ENCODE measurements at regions not wholly inside any gene's neighbourhood (a gene's known extent, or its start where the extent isn't known, plus 50 kb on each side); places are given as distances from the start of the nearest gene placed in this dataset.

DNA sequence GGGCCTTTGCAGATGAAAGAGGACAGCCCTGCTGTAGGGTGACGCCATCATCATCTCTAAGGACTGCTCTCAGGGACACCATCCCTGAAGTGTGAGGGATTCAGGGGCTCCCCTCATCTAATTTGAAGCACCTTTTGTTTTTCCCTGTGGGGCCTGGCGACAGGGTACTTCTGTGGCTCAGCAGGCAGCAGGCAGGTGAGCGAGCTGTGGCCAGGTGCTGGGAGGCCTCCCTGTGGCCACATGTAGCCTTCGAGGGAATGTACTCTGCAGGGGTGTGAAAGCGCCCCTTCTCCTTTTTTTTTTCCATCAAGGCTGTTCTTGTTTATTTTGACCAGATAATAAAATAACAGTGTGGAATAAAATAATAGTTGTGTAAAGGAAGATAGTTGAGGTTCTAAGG lies 118.2 kb upstream of the DPP6 start:
- no peaks in the 10 kb centered on the region for H3K36me3 ChIP-seq (ENCODE audit: low read depth)
- no peaks in the 10 kb centered on the region for H3K9me3 ChIP-seq (ENCODE audit: low read depth)
- WGBS, 2 experiments (ENCODE audit: low coverage in 1 of 2, low lambda C conversion rate in 2 of 2, missing lambda C conversion rate in 2 of 2) = 22 to 25% methylated on average over 5 of the region's 5 CpGs
- no peak for DNase-seq
- no peak for TF ChIP-seq EZH2 (IDR thresholded peaks at IDR 0.05; ENCODE audit: insufficient read depth, poor library complexity, severe bottlenecking)
- TF ChIP-seq EZH2phosphoT487 (IDR thresholded peaks at IDR 0.05; ENCODE audit: insufficient read depth, low read depth) = no peak
- no peaks in the 10 kb centered on the region for H3F3A ChIP-seq (ENCODE audit: insufficient read depth)
- no peak overlapping the region for H3K4me3 ChIP-seq
- H3K9ac ChIP-seq = no peak overlapping the region
- no peak overlapping the region for H3K4me2 ChIP-seq (ENCODE audit: unreplicated experiment)
- H3K27me3 ChIP-seq (replicated peaks; ENCODE audit: insufficient read depth) = no peaks in the 10 kb centered on the region
- no peak overlapping the region for H2AFZ ChIP-seq
- in situ Hi-C loops (cut with MboI) = no loop called here
- H3K79me2 ChIP-seq (ENCODE audit: insufficient read depth) = no peaks in the 10 kb centered on the region
- H3K4me1 ChIP-seq (ENCODE audit: insufficient read depth) = no peaks in the 10 kb centered on the region
- H4K20me1 ChIP-seq (ENCODE audit: insufficient read depth) = no peaks in the 10 kb centered on the region
- H3K27ac ChIP-seq = no peak overlapping the region
- H3K9me2 ChIP-seq (ENCODE audit: insufficient read depth) = no peaks in the 10 kb centered on the region

DNA sequence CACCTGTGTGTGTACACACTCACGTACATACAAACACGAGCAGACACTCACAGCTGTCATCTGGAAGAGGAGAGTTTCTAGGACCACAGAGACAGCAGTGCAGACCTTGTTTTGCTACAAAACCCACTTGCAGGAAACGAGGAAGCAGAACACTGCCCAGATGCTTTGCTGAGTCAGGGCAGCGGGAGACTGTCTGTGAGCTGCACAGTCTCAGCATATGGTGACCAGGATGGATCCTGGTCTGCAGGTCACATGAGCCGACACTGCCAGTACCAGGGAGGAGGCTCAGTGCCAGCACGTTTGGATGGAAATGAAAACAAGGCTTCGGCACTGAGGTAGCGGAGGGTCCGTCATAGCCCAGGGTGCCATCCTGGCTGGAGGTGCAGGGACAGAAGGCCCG lies 117.6 kb upstream of the DPP6 start:
- 1 to 6% methylated on average over 10 of the region's 10 CpGs for WGBS, 2 experiments (ENCODE audit: low coverage in 1 of 2, low lambda C conversion rate in 2 of 2, missing lambda C conversion rate in 2 of 2)
- H3K4me1 ChIP-seq (ENCODE audit: insufficient read depth) = no peaks in the 10 kb centered on the region
- TF ChIP-seq EZH2phosphoT487 (IDR thresholded peaks at IDR 0.05; ENCODE audit: insufficient read depth, low read depth) (no peak), EZH2 (IDR thresholded peaks at IDR 0.05; ENCODE audit: insufficient read depth, poor library complexity, severe bottlenecking) (no peak)
- no peaks in the 10 kb centered on the region for H4K20me1 ChIP-seq (ENCODE audit: insufficient read depth)
- H3K4me3 ChIP-seq = no peak overlapping the region
- H3K9me3 ChIP-seq (ENCODE audit: low read depth) = no peaks in the 10 kb centered on the region
- no peaks in the 10 kb centered on the region for H3K9me2 ChIP-seq (ENCODE audit: insufficient read depth)
- H3K27ac ChIP-seq = no peak overlapping the region
- no peaks in the 10 kb centered on the region for H3K27me3 ChIP-seq (replicated peaks; ENCODE audit: insufficient read depth)
- in situ Hi-C loops (cut with MboI) = no loop called here
- no peak overlapping the region for H2AFZ ChIP-seq
- H3K79me2 ChIP-seq (ENCODE audit: insufficient read depth) = no peaks in the 10 kb centered on the region
- no peaks in the 10 kb centered on the region for H3F3A ChIP-seq (ENCODE audit: insufficient read depth)
- H3K9ac ChIP-seq = no peak overlapping the region
- no peak overlapping the region for H3K4me2 ChIP-seq (ENCODE audit: unreplicated experiment)
- no peak for DNase-seq
- H3K36me3 ChIP-seq (ENCODE audit: low read depth) = no peaks in the 10 kb centered on the region

DNA sequence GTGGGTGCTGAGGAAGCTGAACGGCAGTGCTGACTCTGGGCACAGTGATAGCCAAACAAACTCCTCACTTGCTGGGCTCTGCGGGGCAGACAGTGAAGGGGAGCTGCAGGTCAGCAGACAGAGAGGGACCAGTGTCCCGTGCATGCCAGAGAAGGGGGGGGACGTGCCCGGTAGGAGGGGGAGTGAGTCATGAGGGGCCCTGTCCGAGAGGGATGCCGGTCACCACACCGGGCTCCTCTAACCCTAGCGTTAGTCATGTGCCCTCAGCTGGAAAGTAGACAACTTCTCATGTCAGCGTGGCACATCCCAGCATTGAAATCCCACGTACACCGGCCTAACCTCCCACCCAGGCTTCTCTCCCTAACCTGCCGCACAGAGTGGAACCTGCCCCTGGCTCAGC lies 117.1 kb upstream of the DPP6 start:
- Histone ChIP-seq H3K9me2 (ENCODE audit: insufficient read depth) (no peaks in the 10 kb centered on the region), H3K9ac (no peak overlapping the region), H3K4me2 (ENCODE audit: unreplicated experiment) (no peak overlapping the region), H3K36me3 (ENCODE audit: low read depth) (no peaks in the 10 kb centered on the region), H3K79me2 (ENCODE audit: insufficient read depth) (no peaks in the 10 kb centered on the region), H3K9me3 (ENCODE audit: low read depth) (no peaks in the 10 kb centered on the region), H3K27me3 (replicated peaks; ENCODE audit: insufficient read depth) (no peaks in the 10 kb centered on the region), H4K20me1 (ENCODE audit: insufficient read depth) (no peaks in the 10 kb centered on the region), H3K4me1 (ENCODE audit: insufficient read depth) (no peaks in the 10 kb centered on the region), H3K27ac (no peak overlapping the region), H2AFZ (no peak overlapping the region), H3K4me3 (no peak overlapping the region), H3F3A (ENCODE audit: insufficient read depth) (no peaks in the 10 kb centered on the region)
- TF ChIP-seq EZH2 (IDR thresholded peaks at IDR 0.05; ENCODE audit: insufficient read depth, poor library complexity, severe bottlenecking) (no peak), EZH2phosphoT487 (IDR thresholded peaks at IDR 0.05; ENCODE audit: insufficient read depth, low read depth) (no peak)
- 31 to 38% methylated on average over 13 of the region's 13 CpGs for WGBS, 2 experiments (ENCODE audit: low coverage in 1 of 2, low lambda C conversion rate in 2 of 2, missing lambda C conversion rate in 2 of 2)
- in situ Hi-C loops (cut with MboI) = no loop called here
- no peak for DNase-seq

DNA sequence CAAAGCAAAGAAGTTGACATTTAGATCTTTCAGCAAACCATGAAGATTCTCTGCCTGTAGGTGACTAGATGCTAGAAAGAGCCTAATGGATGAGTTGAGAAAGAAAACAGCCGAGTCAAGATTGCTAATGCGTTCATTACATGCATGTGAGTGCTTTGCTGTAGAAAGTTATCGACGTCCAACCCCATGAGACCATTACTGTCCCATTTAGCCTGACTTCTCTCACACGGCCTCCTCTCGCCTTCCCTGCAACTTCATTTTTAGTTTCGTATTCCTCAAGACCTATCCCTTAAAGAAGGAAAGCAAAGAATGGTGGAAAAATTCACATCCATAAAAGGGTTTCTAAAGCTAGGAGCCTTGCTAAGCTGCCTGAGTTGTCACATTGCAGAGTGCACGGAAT lies 113.7 kb upstream of the DPP6 start:
- Histone ChIP-seq H4K20me1 (ENCODE audit: insufficient read depth) (no peaks in the 10 kb centered on the region), H2AFZ (no peak overlapping the region), H3K4me3 (no peak overlapping the region), H3K4me1 (ENCODE audit: insufficient read depth) (no peaks in the 10 kb centered on the region), H3K79me2 (ENCODE audit: insufficient read depth) (no peaks in the 10 kb centered on the region), H3K9me3 (ENCODE audit: low read depth) (no peaks in the 10 kb centered on the region), H3K4me2 (ENCODE audit: unreplicated experiment) (no peak overlapping the region), H3K27me3 (replicated peaks; ENCODE audit: insufficient read depth) (no peaks in the 10 kb centered on the region), H3K9me2 (ENCODE audit: insufficient read depth) (no peaks in the 10 kb centered on the region), H3K27ac (no peak overlapping the region), H3K36me3 (ENCODE audit: low read depth) (no peaks in the 10 kb centered on the region), H3F3A (ENCODE audit: insufficient read depth) (no peaks in the 10 kb centered on the region), H3K9ac (no peak overlapping the region)
- 36 to 39% methylated on average over 8 of the region's 8 CpGs for WGBS, 2 experiments (ENCODE audit: low coverage in 1 of 2, low lambda C conversion rate in 2 of 2, missing lambda C conversion rate in 2 of 2)
- TF ChIP-seq EZH2phosphoT487 (IDR thresholded peaks at IDR 0.05; ENCODE audit: insufficient read depth, low read depth) (no peak), EZH2 (IDR thresholded peaks at IDR 0.05; ENCODE audit: insufficient read depth, poor library complexity, severe bottlenecking) (no peak)
- DNase-seq = no peak
- in situ Hi-C loops (cut with MboI) = no loop called here

DNA sequence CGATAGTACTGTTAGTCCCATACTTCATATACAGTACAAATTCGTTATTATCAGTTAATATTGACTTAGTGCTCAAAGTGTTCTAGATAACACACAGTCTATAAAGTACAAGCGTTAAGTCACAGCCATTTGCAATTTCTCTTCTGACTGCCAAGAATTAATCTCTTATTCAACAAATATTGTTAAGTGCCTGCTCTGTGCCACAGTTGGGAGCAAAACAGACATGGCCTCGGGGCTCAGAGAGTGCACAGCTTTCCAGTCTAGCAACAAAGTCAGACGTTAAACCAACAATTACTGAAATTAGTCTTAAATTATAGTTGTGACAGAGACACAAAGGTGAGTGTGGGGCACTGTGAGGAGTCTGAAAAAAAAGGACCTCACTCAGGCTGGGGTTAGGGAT lies 113.0 kb upstream of the DPP6 start:
- Histone ChIP-seq H3K9ac (no peak overlapping the region), H3K9me3 (ENCODE audit: low read depth) (no peaks in the 10 kb centered on the region), H3K9me2 (ENCODE audit: insufficient read depth) (no peaks in the 10 kb centered on the region), H4K20me1 (ENCODE audit: insufficient read depth) (no peaks in the 10 kb centered on the region), H3K4me2 (ENCODE audit: unreplicated experiment) (no peak overlapping the region), H3F3A (ENCODE audit: insufficient read depth) (no peaks in the 10 kb centered on the region), H3K36me3 (ENCODE audit: low read depth) (no peaks in the 10 kb centered on the region), H3K4me3 (no peak overlapping the region), H3K4me1 (ENCODE audit: insufficient read depth) (no peaks in the 10 kb centered on the region), H3K27me3 (replicated peaks; ENCODE audit: insufficient read depth) (no peaks in the 10 kb centered on the region), H2AFZ (no peak overlapping the region), H3K79me2 (ENCODE audit: insufficient read depth) (no peaks in the 10 kb centered on the region), H3K27ac (no peak overlapping the region)
- WGBS, 2 experiments (ENCODE audit: low coverage in 1 of 2, low lambda C conversion rate in 2 of 2, missing lambda C conversion rate in 2 of 2) = 17 to 18% methylated on average over 5 of the region's 5 CpGs
- in situ Hi-C loops (cut with MboI) = no loop called here
- no peak for TF ChIP-seq EZH2phosphoT487 (IDR thresholded peaks at IDR 0.05; ENCODE audit: insufficient read depth, low read depth)
- no peak for TF ChIP-seq EZH2 (IDR thresholded peaks at IDR 0.05; ENCODE audit: insufficient read depth, poor library complexity, severe bottlenecking)
- no peak for DNase-seq
